Activated T-cell treated with anti-CD3 and anti-CD28 coated beads, Interleukin-2, amount 50 U/mL, for 72 hours (primary cell): ENCODE measurements at regions not wholly inside any gene's neighbourhood (a gene's known extent, or its start where the extent isn't known, plus 50 kb on each side); places are given as distances from the start of the nearest gene placed in this dataset.
A peak's percentile ranks its signal among the peaks of the same experiment; 100 is the strongest.
"Not testable (repeated sequence)": the region's sequence is repeated elsewhere in the genome, so short reads cannot be mapped to it uniquely, and the experiment has no call there.

Experiments
- ATAC-seq, 2 donors: fragments of 150-1000 bp; cut with Tn5 transposase; replicated peaks in 1 of 2; 2 replicates each; pipeline ENCODE4 v1.10.0; 2021; ENCODE audit warnings: moderate library complexity in 2 of 2, mild to moderate bottlenecking in 1 of 2
- DNase-seq, 2 donors: peaks; one replicate each; pipeline ENCODE4 v3.0.0; 2021 to 2022; ENCODE audit warnings: mixed read lengths in 1 of 2
- H3K27ac Mint-ChIP-seq: one replicate; pipeline ENCODE4 v1.8.0; 2022; ENCODE audit warnings: mild to moderate bottlenecking, moderate library complexity, mixed read lengths
- H3K27me3 Mint-ChIP-seq: one replicate; pipeline ENCODE4 v1.8.0; 2022; ENCODE audit warnings: low read depth, mixed read lengths
- H3K36me3 Mint-ChIP-seq, 2 donors: one replicate each; pipeline ENCODE4 v1.8.0; 2022; ENCODE audit warnings: mixed read lengths in 2 of 2, mild to moderate bottlenecking in 1 of 2; ENCODE audit not compliant: insufficient read depth in 2 of 2
- H3K4me1 Mint-ChIP-seq: one replicate; pipeline ENCODE4 v1.8.0; 2022; ENCODE audit warnings: low read depth, mixed read lengths
- H3K4me3 Mint-ChIP-seq, 2 donors: one replicate each; pipeline ENCODE4 v1.8.0; 2022; ENCODE audit warnings: mild to moderate bottlenecking in 2 of 2, mixed read lengths in 2 of 2, moderate library complexity in 2 of 2
- H3K9me3 Mint-ChIP-seq, 2 donors: one replicate each; pipeline ENCODE4 v1.8.0; 2022; ENCODE audit warnings: mixed read lengths in 2 of 2

DNA sequence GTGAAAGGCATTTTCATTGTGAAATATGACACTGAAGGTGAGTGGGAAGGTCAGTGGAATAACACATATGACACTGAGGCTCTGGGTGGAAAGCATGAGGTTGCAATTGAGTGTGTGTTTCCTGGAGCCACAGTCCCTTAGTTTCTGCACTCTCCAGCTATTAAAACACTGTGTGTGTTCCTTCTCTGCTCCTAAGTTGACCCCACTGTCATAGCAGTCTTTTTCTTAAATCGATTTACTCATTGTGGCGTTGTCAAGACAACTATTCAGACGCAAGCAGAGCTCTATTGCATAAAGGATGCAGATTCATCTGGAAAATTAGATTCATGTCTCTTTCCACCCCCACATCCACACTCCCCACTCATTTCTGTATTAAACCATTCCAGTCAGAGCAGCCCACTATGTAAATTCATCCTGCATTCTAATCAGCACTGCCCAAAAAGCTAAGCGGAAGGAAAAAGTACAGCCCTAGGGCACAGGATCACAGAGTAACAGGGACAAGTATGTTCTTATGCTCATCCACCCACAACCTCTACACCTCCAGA lies 154.2 kb upstream of the NUDT10 start:
- DNase-seq, H3K27ac Mint-ChIP-seq, H3K4me1 Mint-ChIP-seq, H3K9me3 Mint-ChIP-seq, ATAC-seq, H3K4me3 Mint-ChIP-seq, H3K36me3 Mint-ChIP-seq: not testable (repeated sequence)
- peaks cover 26% of the 10 kb centered on the region for H3K27me3 Mint-ChIP-seq

DNA sequence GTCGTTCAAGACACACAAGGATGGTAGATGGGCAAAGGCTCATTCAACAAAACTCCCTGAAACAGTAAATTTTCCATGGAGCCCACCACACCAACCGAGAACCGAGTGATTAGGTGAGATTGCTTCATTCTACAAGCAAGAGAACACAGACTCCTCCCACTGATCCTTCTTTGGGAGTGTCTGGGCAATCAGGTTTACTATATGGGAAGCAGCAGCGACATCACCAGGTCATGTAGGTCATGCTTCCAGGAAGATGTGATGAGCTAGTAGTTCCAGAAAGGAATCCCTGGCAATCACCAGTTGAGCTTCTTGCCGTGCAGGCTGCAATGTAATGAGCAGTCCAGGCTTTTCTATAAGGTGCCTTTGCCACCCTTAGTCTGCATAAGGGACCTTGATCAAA lies 152.8 kb upstream of the NUDT10 start:
- H3K27me3 Mint-ChIP-seq, result peaks cover 18% of the 10 kb centered on the region
- H3K4me3 Mint-ChIP-seq, H3K36me3 Mint-ChIP-seq, H3K27ac Mint-ChIP-seq, ATAC-seq, DNase-seq, H3K9me3 Mint-ChIP-seq, H3K4me1 Mint-ChIP-seq: not testable (repeated sequence)

DNA sequence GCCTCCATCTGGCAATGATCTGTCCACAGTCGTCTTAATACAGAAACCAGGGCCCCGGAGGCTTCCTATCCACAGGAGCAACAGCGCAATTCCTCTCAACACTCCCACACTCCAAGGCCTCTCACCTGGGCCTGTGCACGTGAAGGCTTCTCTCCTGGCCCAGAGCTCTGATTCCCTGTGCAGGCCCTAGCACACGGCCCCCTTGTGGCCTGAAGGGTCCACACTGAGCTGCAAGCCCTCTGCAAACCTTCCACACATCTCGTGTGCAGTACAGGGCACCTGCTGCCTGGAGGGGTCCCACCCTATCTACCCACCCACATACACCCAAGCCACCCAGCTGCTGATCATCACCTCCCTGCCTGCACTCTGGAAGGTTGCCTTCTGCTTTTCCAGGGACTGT lies 150.1 kb upstream of the NUDT10 start:
- no peak for ATAC-seq
- Mint-ChIP-seq H3K4me1 (no peaks in the 10 kb centered on the region), H3K27me3 (peaks cover under 1% of the 10 kb centered on the region), H3K27ac (no peak overlapping the region), H3K9me3 (peaks cover 0 to 3% of the 10 kb centered on the region in 2 donors), H3K4me3 (no peak overlapping the region), H3K36me3 (no peaks in the 10 kb centered on the region)
- DNase-seq, result no peak

GRCh38 chrX:51192104-51192503 lies 140.5 kb upstream of the NUDT10 start:
- no peak for ATAC-seq
- no peak for DNase-seq
- H3K27me3 Mint-ChIP-seq, result no peaks in the 10 kb centered on the region
- no peak overlapping the region for H3K27ac Mint-ChIP-seq
- peaks cover 4 to 5% of the 10 kb centered on the region in 2 donors for H3K36me3 Mint-ChIP-seq
- H3K4me3 Mint-ChIP-seq, result no peak overlapping the region
- H3K9me3 Mint-ChIP-seq, result peaks cover 2 to 8% of the 10 kb centered on the region in 2 donors
- no peaks in the 10 kb centered on the region for H3K4me1 Mint-ChIP-seq

- ATAC-seq (no peak), DNase-seq (no peak)
- Mint-ChIP-seq H3K36me3 (no peaks in the 10 kb centered on the region), H3K4me3 (no peak overlapping the region), H3K27ac (no peak overlapping the region), H3K4me1 (no peaks in the 10 kb centered on the region), H3K27me3 (no peaks in the 10 kb centered on the region), H3K9me3 (no peaks in the 10 kb centered on the region)
These were observed 117.4 kb upstream of the NUDT10 start for GRCh38 chrX:51215266-51215665.

DNA sequence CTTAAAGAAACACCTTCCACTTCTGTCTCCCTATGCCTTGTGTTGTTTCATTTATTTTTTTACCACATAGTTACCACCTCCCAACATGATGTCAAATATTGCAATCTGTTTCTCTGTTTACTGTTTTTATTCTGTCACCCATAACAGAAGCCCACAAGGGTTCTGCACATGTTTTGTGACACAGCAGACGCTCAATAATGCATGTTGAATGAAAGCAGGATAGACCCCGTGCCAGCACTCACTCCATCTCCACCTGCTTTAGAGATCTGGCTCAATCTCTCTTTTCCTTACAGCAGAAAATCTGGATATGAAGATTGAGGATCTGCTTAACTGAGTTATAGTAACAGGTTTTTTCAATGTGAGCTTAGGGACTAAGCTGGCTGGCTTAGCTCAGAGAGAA lies 116.8 kb upstream of the NUDT10 start:
- ATAC-seq, result no peak
- H3K36me3 Mint-ChIP-seq, result no peaks in the 10 kb centered on the region
- no peaks in the 10 kb centered on the region for H3K27me3 Mint-ChIP-seq
- no peaks in the 10 kb centered on the region for H3K9me3 Mint-ChIP-seq
- H3K4me3 Mint-ChIP-seq, result no peak overlapping the region
- H3K4me1 Mint-ChIP-seq, result no peaks in the 10 kb centered on the region
- no peak for DNase-seq
- H3K27ac Mint-ChIP-seq, result no peak overlapping the region

DNA sequence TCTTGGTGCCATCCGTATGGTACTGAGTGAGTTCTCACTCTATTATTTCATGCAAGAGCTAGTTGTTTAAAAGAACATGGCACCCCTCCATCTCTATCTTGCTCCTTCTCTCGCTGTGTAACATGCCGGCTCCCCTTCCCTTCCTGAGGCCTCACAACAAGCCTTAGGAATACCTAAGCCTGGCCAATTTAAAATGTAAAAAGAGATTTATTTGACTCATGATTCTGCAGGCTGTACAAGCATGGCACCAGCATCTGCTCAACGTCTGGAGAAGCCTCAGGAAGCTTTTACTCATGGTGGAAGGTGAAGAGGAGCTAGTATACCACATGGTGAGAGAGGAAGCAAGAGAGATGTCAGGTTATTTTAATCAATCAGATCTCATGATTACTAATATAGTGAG lies 90.4 kb upstream of the NUDT10 start:
- Mint-ChIP-seq H3K27me3 (peaks cover 5% of the 10 kb centered on the region), H3K36me3 (peaks cover 12 to 22% of the 10 kb centered on the region in 2 donors), H3K27ac (no peak overlapping the region), H3K4me1 (no peaks in the 10 kb centered on the region), H3K4me3 (no peak overlapping the region), H3K9me3 (peaks cover 15 to 22% of the 10 kb centered on the region in 2 donors)
- ATAC-seq, result no peak
- no peak for DNase-seq

- H3K27ac Mint-ChIP-seq, result no peak overlapping the region
- peaks cover 6% of the 10 kb centered on the region in 2 donors for H3K9me3 Mint-ChIP-seq
- H3K4me1 Mint-ChIP-seq, result no peaks in the 10 kb centered on the region
- H3K36me3 Mint-ChIP-seq, result peaks cover 0 to 2% of the 10 kb centered on the region in 2 donors
- DNase-seq, result no peak
- ATAC-seq, result no peak
- H3K27me3 Mint-ChIP-seq, result peaks cover 6% of the 10 kb centered on the region
- H3K4me3 Mint-ChIP-seq, result no peak overlapping the region
These were observed 75.1 kb upstream of the NUDT10 start for GRCh38 chrX:51257490-51257889.

GRCh38 chrX:51262271-51262670 lies 70.4 kb upstream of the NUDT10 start:
- not testable (repeated sequence) for H3K27me3 Mint-ChIP-seq, DNase-seq, H3K4me3 Mint-ChIP-seq, ATAC-seq, H3K9me3 Mint-ChIP-seq, H3K27ac Mint-ChIP-seq, H3K4me1 Mint-ChIP-seq
- H3K36me3 Mint-ChIP-seq, result peaks cover 3 to 13% of the 10 kb centered on the region in 2 donors

GRCh38 chrX:51272638-51273037 lies 60.0 kb upstream of the NUDT10 start:
- DNase-seq (no peak), ATAC-seq (no peak)
- Mint-ChIP-seq H3K27ac (no peak overlapping the region), H3K4me1 (no peaks in the 10 kb centered on the region), H3K36me3 (peaks cover 0 to 1% of the 10 kb centered on the region in 2 donors), H3K9me3 (no peaks in the 10 kb centered on the region), H3K4me3 (no peak overlapping the region), H3K27me3 (peaks cover 11% of the 10 kb centered on the region)

- Mint-ChIP-seq H3K4me3 (no peak overlapping the region), H3K27ac (no peak overlapping the region), H3K9me3 (no peaks in the 10 kb centered on the region), H3K36me3 (no peaks in the 10 kb centered on the region), H3K4me1 (no peaks in the 10 kb centered on the region), H3K27me3 (no peaks in the 10 kb centered on the region)
- ATAC-seq (peak; percentile 37 to 70), DNase-seq (no peak)
These were observed 50.8 kb upstream of the NUDT10 start for GRCh38 chrX:51281758-51282318.
